Mucosa of descending colon (tissue), 3 donors: ENCODE measurements at regions not wholly inside any gene's neighbourhood (a gene's known extent, or its start where the extent isn't known, plus 50 kb on each side); places are given as distances from the start of the nearest gene placed in this dataset.

Experiments
- ATAC-seq: fragments of 200-7000 bp; cut with Tn5 transposase; one replicate; pipeline ENCODE4 v1.9.1; 2020; ENCODE audit warnings: mild to moderate bottlenecking, moderate library complexity
- DNase-seq, 3 donors: peaks; one replicate each; pipeline ENCODE4 v3.0.0-alpha.2; 2020
- H3K36me3 ChIP-seq: fragments of 200-600 bp; one replicate; pipeline ENCODE4 v1.8.0; 2021; ENCODE audit warnings: low read depth, mild to moderate bottlenecking
- H3K4me1 ChIP-seq: fragments of 200-600 bp; one replicate; pipeline ENCODE4 v1.8.0; 2021; ENCODE audit warnings: low read depth, mild to moderate bottlenecking
- H3K4me3 ChIP-seq: fragments of 200-600 bp; one replicate; pipeline ENCODE4 v1.8.0; 2021; ENCODE audit warnings: mild to moderate bottlenecking
- H3K9me3 ChIP-seq: fragments of 200-600 bp; one replicate; pipeline ENCODE4 v1.8.0; 2021; ENCODE audit warnings: mild to moderate bottlenecking
- intact Hi-C, 2 donors: fragments of 100-400 bp; cut with DNase I in 1 of 2; cut with micrococcal nuclease in 1 of 2; formaldehyde crosslinking; loops; one replicate each; pipeline versions ENCODE4 v1.11.0 to v1.11.1; 2022; cut with DNase I, micrococcal nuclease
- TF ChIP-seq, protein P1 (sequence below): fragments of 200-600 bp; IDR thresholded peaks from one replicate; pipeline ENCODE4 v1.8.0; 2022; ENCODE audit warnings: antibody characterized with exemption, mild to moderate bottlenecking
- donor health status: DM: no; HTN: no; CAD: no; lungs with moderate emphysema.
- donor health status: DM: no; HTN: no; CAD: no.
- donor health status: DM: no; HTN: yes; CAD: no.

DNA sequence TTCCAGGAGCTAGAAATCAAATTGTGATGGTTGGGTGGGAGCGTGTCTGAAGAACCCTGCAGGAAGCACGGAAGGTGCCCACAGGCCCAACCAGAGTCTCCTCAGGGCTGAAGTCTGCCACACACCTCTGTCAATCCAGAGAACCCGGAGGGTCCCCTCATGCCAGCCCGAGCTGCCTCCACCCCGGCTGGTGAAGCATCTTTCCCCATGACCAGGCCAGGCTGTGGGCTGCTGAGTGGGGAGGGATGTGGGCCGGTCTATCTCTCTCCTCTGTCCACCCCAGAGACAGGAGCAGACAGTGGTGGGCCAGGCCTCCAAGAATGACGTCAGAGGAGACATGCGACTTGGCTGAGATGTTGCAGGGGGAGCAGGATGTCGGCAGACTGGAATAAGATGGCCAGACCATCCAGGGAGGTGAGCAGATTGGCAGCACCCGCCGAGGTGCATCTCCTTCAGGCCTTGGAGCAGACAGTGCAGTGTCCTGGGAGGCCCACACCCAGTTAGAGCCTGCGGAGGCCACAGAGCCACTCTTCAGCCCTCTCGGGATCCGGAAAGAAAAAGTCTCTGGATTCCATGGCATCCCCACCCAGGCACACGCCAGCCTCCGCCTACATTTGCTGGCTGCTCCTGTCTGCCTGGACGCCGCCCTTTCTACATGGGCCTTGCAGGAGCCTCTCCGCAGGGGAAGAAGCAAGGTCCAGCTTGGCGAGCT, 1524.9 kb downstream of the BRD1 start:
- Histone ChIP-seq H3K9me3 (no peaks in the 10 kb centered on the region), H3K4me1 (no peaks in the 10 kb centered on the region), H3K36me3 (no peaks in the 10 kb centered on the region), H3K4me3 (no peak overlapping the region)
- TF ChIP-seq, protein P1, sequence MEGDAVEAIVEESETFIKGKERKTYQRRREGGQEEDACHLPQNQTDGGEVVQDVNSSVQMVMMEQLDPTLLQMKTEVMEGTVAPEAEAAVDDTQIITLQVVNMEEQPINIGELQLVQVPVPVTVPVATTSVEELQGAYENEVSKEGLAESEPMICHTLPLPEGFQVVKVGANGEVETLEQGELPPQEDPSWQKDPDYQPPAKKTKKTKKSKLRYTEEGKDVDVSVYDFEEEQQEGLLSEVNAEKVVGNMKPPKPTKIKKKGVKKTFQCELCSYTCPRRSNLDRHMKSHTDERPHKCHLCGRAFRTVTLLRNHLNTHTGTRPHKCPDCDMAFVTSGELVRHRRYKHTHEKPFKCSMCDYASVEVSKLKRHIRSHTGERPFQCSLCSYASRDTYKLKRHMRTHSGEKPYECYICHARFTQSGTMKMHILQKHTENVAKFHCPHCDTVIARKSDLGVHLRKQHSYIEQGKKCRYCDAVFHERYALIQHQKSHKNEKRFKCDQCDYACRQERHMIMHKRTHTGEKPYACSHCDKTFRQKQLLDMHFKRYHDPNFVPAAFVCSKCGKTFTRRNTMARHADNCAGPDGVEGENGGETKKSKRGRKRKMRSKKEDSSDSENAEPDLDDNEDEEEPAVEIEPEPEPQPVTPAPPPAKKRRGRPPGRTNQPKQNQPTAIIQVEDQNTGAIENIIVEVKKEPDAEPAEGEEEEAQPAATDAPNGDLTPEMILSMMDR = no peak
- intact Hi-C loops = no loop called here
- ATAC-seq (no peak), DNase-seq (no peak)

DNA sequence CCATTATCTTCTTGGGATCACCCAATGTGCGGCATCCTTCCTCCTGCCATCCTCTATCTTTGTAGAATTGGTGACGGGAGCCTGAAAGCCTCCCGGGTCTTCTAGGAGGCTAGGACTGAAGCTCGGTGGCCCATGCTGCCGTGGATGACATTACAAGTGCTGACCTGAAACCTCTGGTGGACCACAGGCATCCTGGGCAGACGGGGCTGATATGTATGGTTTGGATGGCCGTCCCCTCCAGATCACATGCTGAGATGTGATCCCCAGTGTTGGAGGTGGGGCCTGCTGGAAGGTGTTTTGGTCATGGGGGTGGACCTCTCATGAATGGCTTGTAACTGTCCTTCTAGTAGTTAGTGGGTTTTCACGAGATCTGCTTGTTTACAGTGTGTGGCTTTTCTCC, 1525.8 kb downstream of the BRD1 start:
- Histone ChIP-seq H3K36me3 (no peaks in the 10 kb centered on the region), H3K9me3 (no peaks in the 10 kb centered on the region), H3K4me1 (no peaks in the 10 kb centered on the region), H3K4me3 (no peak overlapping the region)
- intact Hi-C loops = no loop called here
- DNase-seq = no peak
- ATAC-seq = no peak
- TF ChIP-seq, protein P1 = no peak

DNA sequence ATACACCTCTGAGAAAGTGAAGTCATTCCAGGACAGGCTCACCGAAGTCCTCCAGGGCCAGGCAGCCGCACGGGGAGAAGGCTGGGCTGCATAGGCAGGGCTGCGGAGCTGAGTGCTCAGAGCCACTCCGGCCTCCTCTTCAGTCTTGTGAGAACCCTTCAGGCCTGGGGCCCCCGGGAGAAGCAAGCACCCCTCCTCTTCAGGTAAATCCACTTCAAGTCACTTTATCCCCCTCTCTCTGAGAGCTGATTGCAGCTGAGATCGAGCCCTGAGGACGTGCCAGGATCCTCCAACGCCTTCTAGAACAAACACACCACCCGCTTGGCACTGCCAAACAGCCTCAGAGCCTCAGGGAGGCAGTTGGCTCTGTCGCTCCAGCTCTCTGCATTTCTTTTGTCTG, 1526.3 kb downstream of the BRD1 start:
- Histone ChIP-seq H3K4me3 (no peak overlapping the region), H3K36me3 (no peaks in the 10 kb centered on the region), H3K9me3 (no peaks in the 10 kb centered on the region), H3K4me1 (no peaks in the 10 kb centered on the region)
- no peak for DNase-seq
- intact Hi-C loops = no loop called here
- TF ChIP-seq, protein P1 = no peak
- ATAC-seq = no peak

DNA sequence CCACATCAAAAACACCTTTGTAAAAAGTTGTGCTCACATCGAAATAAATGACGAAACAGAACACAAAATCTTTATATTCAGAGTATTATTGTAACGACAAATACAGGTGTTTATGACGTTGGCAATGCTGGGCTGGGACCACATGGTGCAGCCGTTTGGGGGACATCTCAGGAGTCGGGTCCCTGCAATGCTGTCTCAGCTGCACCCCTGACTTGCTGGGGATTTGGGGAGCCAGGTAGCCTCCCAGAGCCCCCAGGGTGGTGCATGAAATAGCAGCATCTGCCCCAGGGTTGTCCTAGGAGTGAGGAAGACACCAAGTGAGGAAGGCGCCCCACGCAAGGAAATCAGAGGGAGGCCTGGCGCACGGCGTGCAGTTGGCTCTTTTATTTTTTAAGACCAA, 1526.8 kb downstream of the BRD1 start:
- DNase-seq (no peak), ATAC-seq (no peak)
- Histone ChIP-seq H3K36me3 (no peaks in the 10 kb centered on the region), H3K9me3 (no peaks in the 10 kb centered on the region), H3K4me1 (no peaks in the 10 kb centered on the region), H3K4me3 (no peak overlapping the region)
- TF ChIP-seq, protein P1 = no peak
- intact Hi-C loops = no loop called here

DNA sequence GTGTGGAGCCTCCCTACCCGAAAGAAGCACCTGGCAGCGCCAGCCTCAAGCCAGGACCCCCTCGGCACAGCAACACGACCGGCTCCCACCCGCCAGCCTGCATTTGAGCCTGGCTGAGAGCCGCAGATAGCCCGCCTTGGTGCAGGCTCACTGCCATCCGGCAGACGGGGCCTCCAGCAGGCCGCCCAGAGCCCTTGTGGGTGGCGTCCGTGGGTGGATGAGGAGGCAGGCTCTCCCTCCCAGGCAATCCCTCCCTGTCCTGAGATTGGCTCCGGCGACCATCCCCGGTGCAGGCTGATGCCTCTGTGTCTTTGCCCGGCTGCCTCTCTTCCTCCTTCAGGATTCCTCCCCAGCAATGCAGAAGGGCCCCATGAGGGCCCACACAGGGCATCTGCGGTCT, 1527.9 kb downstream of the BRD1 start:
- intact Hi-C loops = no loop called here
- no peak for DNase-seq
- no peaks in the 10 kb centered on the region for H3K36me3 ChIP-seq
- no peak overlapping the region for H3K4me3 ChIP-seq
- no peak for ATAC-seq
- TF ChIP-seq, protein P1 = no peak
- H3K4me1 ChIP-seq = no peaks in the 10 kb centered on the region
- H3K9me3 ChIP-seq = no peaks in the 10 kb centered on the region

DNA sequence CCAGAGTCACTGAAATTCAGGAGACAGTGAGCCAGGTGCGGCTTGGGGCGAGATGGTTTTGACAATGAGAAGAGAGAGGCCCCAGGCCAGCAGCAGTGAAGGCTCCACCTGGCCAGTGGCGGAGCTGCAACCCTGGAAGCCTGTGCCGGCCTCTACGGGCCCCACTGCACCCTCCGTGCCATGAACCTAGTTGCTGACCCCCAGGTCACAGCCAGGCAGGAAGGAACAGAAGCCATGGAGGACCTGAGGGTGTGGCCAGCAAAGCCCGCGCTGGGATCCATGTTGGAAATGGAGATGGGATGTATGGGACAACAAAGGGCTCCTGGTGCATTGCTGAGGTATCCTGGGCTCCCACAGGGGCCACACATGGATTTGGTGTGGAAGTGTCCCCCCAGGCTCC, 1528.5 kb downstream of the BRD1 start:
- Histone ChIP-seq H3K9me3 (no peaks in the 10 kb centered on the region), H3K4me1 (no peaks in the 10 kb centered on the region), H3K36me3 (no peaks in the 10 kb centered on the region), H3K4me3 (no peak overlapping the region)
- intact Hi-C loops = no loop called here
- no peak for DNase-seq
- TF ChIP-seq, protein P1 = no peak
- ATAC-seq = no peak
